IMR-90 (cell line): ENCODE measurements at regions not wholly inside any gene's neighbourhood (a gene's known extent, or its start where the extent isn't known, plus 50 kb on each side); places are given as distances from the start of the nearest gene placed in this dataset.

Experiments used
- ATAC-seq: fragments of 200-7000 bp; cut with Tn5 transposase; 2 replicates; pipeline ENCODE4 v1.9.1; 2020; ENCODE audit warnings: low read depth, mild to moderate bottlenecking, moderate library complexity
- BruUV-seq: library from RNA; stranded (reverse); fragments of 400-500 nt; replicated peaks from 2 replicates; lab custom pipeline; 2021; lab: Mats Ljungman, UMichigan
- CTCF ChIA-PET: fragments of 300-600 bp; formaldehyde crosslinking; extraction: SDS; loops from one replicate; lab custom pipeline; 2021; ENCODE audit warnings: antibody characterized with exemption; lab: Yijun Ruan, JAX
- POLR2A ChIA-PET: fragments of 300-600 bp; sonication (Branson Sonifier 250); formaldehyde crosslinking; loops from one replicate; lab custom pipeline; 2022; ENCODE audit warnings: antibody characterized with exemption; ENCODE audit not compliant: unreplicated experiment; lab: Charles Lee
- DNase-seq: peaks from one replicate; pipeline ENCODE4 v3.0.0; 2013
- H2AFZ ChIP-seq: replicated peaks from 2 replicates; pipeline ENCODE3; 2013; ENCODE audit warnings: low read length, mild to moderate bottlenecking; ENCODE audit not compliant: poor library complexity
- H2AK5ac ChIP-seq: 2 replicates; pipeline ENCODE4 v1.6.1; 2013; ENCODE audit warnings: low read depth, low read length, inconsistent platforms
- H2AK9ac ChIP-seq: replicated peaks from 2 replicates; pipeline ENCODE3; 2013; ENCODE audit warnings: mild to moderate bottlenecking, low read depth, low read length, moderate library complexity; ENCODE audit not compliant: poor library complexity
- H2BK120ac ChIP-seq: 2 replicates; pipeline ENCODE4 v1.6.1; 2013; ENCODE audit warnings: low read depth, low read length, inconsistent platforms
- H2BK15ac ChIP-seq: 3 replicates; pipeline ENCODE4 v1.6.1; 2013; ENCODE audit warnings: low read depth, low read length, inconsistent platforms
- H2BK20ac ChIP-seq: 2 replicates; pipeline ENCODE4 v1.6.1; 2013; ENCODE audit warnings: low read depth, mild to moderate bottlenecking, inconsistent platforms, low read length, moderate library complexity
- H2BK5ac ChIP-seq: 2 replicates; pipeline ENCODE4 v1.6.1; 2013; ENCODE audit warnings: mild to moderate bottlenecking, low read depth, low read length, inconsistent platforms; ENCODE audit not compliant: poor library complexity, severe bottlenecking
- H3K14ac ChIP-seq: replicated peaks from 2 replicates; pipeline ENCODE4 v1.6.1; 2013; ENCODE audit warnings: low read depth, low read length, inconsistent platforms
- H3K18ac ChIP-seq: 2 replicates; pipeline ENCODE4 v1.6.1; 2013; ENCODE audit warnings: low read depth, low read length, control low read depth
- H3K23ac ChIP-seq: 2 replicates; pipeline ENCODE4 v1.6.1; 2013; ENCODE audit warnings: low read depth, low read length, inconsistent platforms
- H3K27ac ChIP-seq: 2 replicates; pipeline ENCODE4 v1.5.1; 2013; ENCODE audit warnings: mild to moderate bottlenecking, control low read depth, low read length; ENCODE audit not compliant: insufficient read depth
- H3K27me3 ChIP-seq: 2 replicates; pipeline ENCODE4 v1.6.1; 2013; ENCODE audit warnings: low read length; ENCODE audit not compliant: control insufficient read depth, insufficient read depth
- H3K36me3 ChIP-seq: 2 replicates; pipeline ENCODE4 v1.6.1; 2013; ENCODE audit warnings: low read length, mixed read lengths; ENCODE audit not compliant: control insufficient read depth, insufficient read depth
- H3K4ac ChIP-seq: 2 replicates; pipeline ENCODE4 v1.6.1; 2013; ENCODE audit warnings: low read depth, low read length, inconsistent platforms
- H3K4me1 ChIP-seq: 2 replicates; pipeline ENCODE4 v1.6.1; 2013; ENCODE audit warnings: low read length, mixed read lengths; ENCODE audit not compliant: control insufficient read depth, insufficient read depth
- H3K4me2 ChIP-seq: 2 replicates; pipeline ENCODE4 v1.6.1; 2013; ENCODE audit warnings: low read depth, mild to moderate bottlenecking, control low read depth, low read length, moderate library complexity
- H3K4me3 ChIP-seq: 2 replicates; pipeline ENCODE4 v1.5.1; 2013; ENCODE audit warnings: low read depth, mild to moderate bottlenecking, control low read depth, low read length, moderate library complexity; ENCODE audit not compliant: insufficient read depth
- H3K56ac ChIP-seq: 2 replicates; pipeline ENCODE4 v1.6.1; 2013; ENCODE audit warnings: low read length, inconsistent platforms; ENCODE audit not compliant: insufficient read depth; ENCODE audit errors: extremely low read depth
- H3K79me1 ChIP-seq, 2 experiments: 2 replicates each; pipeline ENCODE4 v1.6.1; 2013; ENCODE audit warnings: low read length in 2 of 2, inconsistent platforms in 1 of 2, low read depth in 1 of 2
- H3K9ac ChIP-seq: 2 replicates; pipeline ENCODE4 v1.6.1; 2013; ENCODE audit warnings: low read depth, low read length, control low read depth
- H3K9me1 ChIP-seq: 2 replicates; pipeline ENCODE4 v1.6.1; 2013; ENCODE audit warnings: low read length, inconsistent platforms; ENCODE audit not compliant: insufficient read depth
- H3K9me3 ChIP-seq: 2 replicates; pipeline ENCODE4 v1.6.1; 2013; ENCODE audit warnings: low read length; ENCODE audit not compliant: control insufficient read depth, insufficient read depth
- H4K20me1 ChIP-seq: 2 replicates; pipeline ENCODE4 v1.6.1; 2013; ENCODE audit warnings: low read length, inconsistent platforms; ENCODE audit not compliant: insufficient read depth
- H4K5ac ChIP-seq: 2 replicates; pipeline ENCODE4 v1.6.1; 2013; ENCODE audit warnings: mild to moderate bottlenecking, low read depth, low read length, control low read depth
- H4K8ac ChIP-seq, 2 experiments: 2 replicates each; pipeline ENCODE4 v1.6.1; 2013; ENCODE audit warnings: low read depth in 2 of 2, low read length in 2 of 2, control low read depth in 1 of 2, inconsistent platforms in 1 of 2
- H4K91ac ChIP-seq: 2 replicates; pipeline ENCODE4 v1.6.1; 2013; ENCODE audit warnings: low read depth, low read length, inconsistent platforms; ENCODE audit not compliant: insufficient read depth
- CEBPB ChIP-seq: IDR thresholded peaks from 2 replicates; pipeline ENCODE4 v1.6.1; 2012; ENCODE audit warnings: low read depth, low read length, improper control_type of control experiment
- FOS ChIP-seq: fragments of 150-350 bp; IDR thresholded peaks from 2 replicates; pipeline ENCODE4 v1.6.1; 2016; ENCODE audit warnings: low read depth, low read length
- WGBS, 2 experiments: methylation state at CpG; one replicate each; pipeline versions ENCODE4 v1.1.5 to v1.1.7; 2013; ENCODE audit warnings: missing lambda C conversion rate in 2 of 2; ENCODE audit not compliant: insufficient read length in 1 of 2; ENCODE audit errors: extremely low coverage in 2 of 2; 5-methylcytosine and 5-hydroxymethylcytosine counted together
- dilution Hi-C: fragments of 300-500 bp; cut with HindIII; formaldehyde crosslinking; loops from one replicate; pipeline ENCODE4 v1.14.3; 2018; ENCODE audit warnings: low sequenced_read_pairs; ENCODE audit not compliant: unreplicated experiment
- in situ Hi-C: fragments of 300-500 bp; cut with MboI; formaldehyde crosslinking; loops from 3 replicates; pipeline ENCODE4 v1.14.3; 2019; ENCODE audit warnings: low sequenced_read_pairs, inconsistent platforms, mixed read lengths
- intact Hi-C: fragments of 100-400 bp; cut with micrococcal nuclease; formaldehyde crosslinking; loops from 2 replicates; pipeline ENCODE4 v1.10.0; 2022
- TF ChIP-seq, protein P1 (sequence below): conservative IDR thresholded peaks from 2 replicates; pipeline ENCODE4 v1.5.1; 2012; ENCODE audit warnings: mild to moderate bottlenecking, low read depth, low read length, improper control_type of control experiment

DNA sequence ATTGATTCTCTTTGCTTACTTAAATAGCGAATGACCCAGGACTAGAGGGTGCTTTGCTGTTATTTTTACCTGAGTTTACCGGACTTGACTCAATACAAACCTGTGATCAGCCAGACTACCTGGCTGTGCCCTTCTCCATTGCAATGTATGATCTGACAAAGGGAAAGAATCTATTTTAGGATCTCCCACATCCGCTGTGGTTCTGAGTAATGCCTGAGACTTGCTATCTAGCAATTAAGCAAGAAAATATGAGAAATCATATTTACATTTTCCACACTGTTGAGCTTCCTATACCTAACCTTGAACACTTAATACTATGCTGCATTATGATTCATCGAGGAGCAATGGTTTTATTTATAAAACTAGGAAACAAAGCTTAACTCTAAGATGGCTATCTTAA, 215.2 kb downstream of the RAD51AP2 start:
- no CpG with 5 or more reads among the region's 4 CpGs for WGBS, 2 experiments
- H2BK20ac ChIP-seq, result peak overlapping the region; percentile 45; the same call in 1 of the 2 replicates
- no peaks in the 10 kb centered on the region for H3K9me1 ChIP-seq
- POLR2A ChIA-PET, result no interaction called here
- dilution Hi-C loops (no loop called here), intact Hi-C loops (no loop called here), in situ Hi-C loops (loop anchor here (10.0 kb wide), 1 partner anchor 528 kb away; no protein-coding TSS in a partner anchor)
- peaks cover 7% of the 10 kb centered on the region for H3K4me1 ChIP-seq
- H2BK120ac ChIP-seq, result peak overlapping the region; percentile 21; the same call in 1 of the 2 replicates
- H3K27ac ChIP-seq, result no peak overlapping the region
- peak; percentile 74 for ATAC-seq
- no peak overlapping the region for H4K8ac ChIP-seq
- H3K14ac ChIP-seq, result no peak overlapping the region
- no peak overlapping the region for H3K23ac ChIP-seq
- no peak overlapping the region for H2AK9ac ChIP-seq
- no peak overlapping the region for H3K9ac ChIP-seq
- H4K5ac ChIP-seq, result no peak overlapping the region
- no peak overlapping the region for H4K91ac ChIP-seq
- TF ChIP-seq CEBPB, result peak; percentile 65
- 0 out of 2 replicates have a peak, but pooled peaks have one; percentile 19 for TF ChIP-seq FOS
- TF ChIP-seq, protein P1, sequence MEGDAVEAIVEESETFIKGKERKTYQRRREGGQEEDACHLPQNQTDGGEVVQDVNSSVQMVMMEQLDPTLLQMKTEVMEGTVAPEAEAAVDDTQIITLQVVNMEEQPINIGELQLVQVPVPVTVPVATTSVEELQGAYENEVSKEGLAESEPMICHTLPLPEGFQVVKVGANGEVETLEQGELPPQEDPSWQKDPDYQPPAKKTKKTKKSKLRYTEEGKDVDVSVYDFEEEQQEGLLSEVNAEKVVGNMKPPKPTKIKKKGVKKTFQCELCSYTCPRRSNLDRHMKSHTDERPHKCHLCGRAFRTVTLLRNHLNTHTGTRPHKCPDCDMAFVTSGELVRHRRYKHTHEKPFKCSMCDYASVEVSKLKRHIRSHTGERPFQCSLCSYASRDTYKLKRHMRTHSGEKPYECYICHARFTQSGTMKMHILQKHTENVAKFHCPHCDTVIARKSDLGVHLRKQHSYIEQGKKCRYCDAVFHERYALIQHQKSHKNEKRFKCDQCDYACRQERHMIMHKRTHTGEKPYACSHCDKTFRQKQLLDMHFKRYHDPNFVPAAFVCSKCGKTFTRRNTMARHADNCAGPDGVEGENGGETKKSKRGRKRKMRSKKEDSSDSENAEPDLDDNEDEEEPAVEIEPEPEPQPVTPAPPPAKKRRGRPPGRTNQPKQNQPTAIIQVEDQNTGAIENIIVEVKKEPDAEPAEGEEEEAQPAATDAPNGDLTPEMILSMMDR, result no peak
- H3K18ac ChIP-seq, result peak overlapping the region; percentile 64; the same call in 1 of the 2 replicates
- no peaks in the 10 kb centered on the region for H4K20me1 ChIP-seq
- H3K36me3 ChIP-seq, result no peaks in the 10 kb centered on the region
- no peak overlapping the region for H3K4me3 ChIP-seq
- no peaks in the 10 kb centered on the region for H3K9me3 ChIP-seq
- no peak overlapping the region for H2BK15ac ChIP-seq
- no TSS peak for BruUV-seq
- CTCF ChIA-PET, result no interaction called here
- H2AFZ ChIP-seq, result no peak overlapping the region
- H2AK5ac ChIP-seq, result no peak overlapping the region
- peak overlapping the region; percentile 16 for H2BK5ac ChIP-seq
- no peaks in the 10 kb centered on the region for H3K79me1 ChIP-seq
- no peak overlapping the region for H3K56ac ChIP-seq
- no peaks in the 10 kb centered on the region for H3K27me3 ChIP-seq
- H3K4ac ChIP-seq, result no peak overlapping the region
- peak; percentile 81 for DNase-seq
- H3K4me2 ChIP-seq, result peak overlapping the region; percentile 60; the same call in 1 of the 2 replicates
